Body of pancreas (tissue), 4 donors: ENCODE measurements at regions not wholly inside any gene's neighbourhood (a gene's known extent, or its start where the extent isn't known, plus 50 kb on each side); places are given as distances from the start of the nearest gene placed in this dataset.

ENCODE experiments used
- ATAC-seq: fragments of 150-250 bp; one replicate; pipeline ENCODE4 v1.9.1; 2016
- DNase-seq, 4 donors: peaks; one replicate each; pipeline ENCODE4 v3.0.0-alpha.2; 2019
- H3K27ac ChIP-seq, 4 donors: fragments of 200-600 bp; sonication (generic); 1 replicate in 3 of 4; 2 replicates in 1 of 4; pipeline versions ENCODE4 v1.5.1 to v1.6.1; 2016 to 2019; ENCODE audit warnings: mild to moderate bottlenecking in 1 of 4, mixed read lengths in 1 of 4, moderate library complexity in 1 of 4
- H3K27me3 ChIP-seq, 2 donors: fragments of 200-600 bp; sonication (generic); one replicate each; pipeline ENCODE4 v1.6.0; 2016; ENCODE audit warnings: mild to moderate bottlenecking in 1 of 2
- H3K36me3 ChIP-seq, 2 donors: fragments of 200-600 bp; sonication (generic); replicated peaks in 1 of 2; 2 replicates each; pipeline ENCODE4 v1.5.1; 2016; ENCODE audit warnings: low read depth in 2 of 2; ENCODE audit not compliant: insufficient read depth in 1 of 2
- H3K4me1 ChIP-seq: fragments of 200-600 bp; sonication (generic); one replicate; pipeline ENCODE4 v1.6.0; 2016
- H3K4me3 ChIP-seq, 2 donors: fragments of 200-600 bp; sonication (generic); 1 replicate in 1 of 2; 2 replicates in 1 of 2; pipeline ENCODE4 v1.5.1; 2016 to 2019
- H3K9me3 ChIP-seq, 3 donors: fragments of 200-600 bp; sonication (generic); 1 replicate in 2 of 3; 2 replicates in 1 of 3; pipeline ENCODE4 v1.5.1; 2016
- POLR2A ChIP-seq, 3 donors: fragments of 450-650 bp; IDR thresholded peaks; one replicate each; pipeline ENCODE4 v1.6.1; 2016; ENCODE audit warnings: antibody characterized with exemption in 3 of 3, mild to moderate bottlenecking in 2 of 3
- WGBS, 2 donors: methylation state at CpG; one replicate each; pipeline ENCODE4 v1.1.5; 2017; 5-methylcytosine and 5-hydroxymethylcytosine counted together
- intact Hi-C: fragments of 100-400 bp; cut with DNase I; formaldehyde crosslinking; loops from one replicate; pipeline ENCODE4 v1.15.1; 2023
- TF ChIP-seq, protein P1 (sequence below), 7 experiments: fragments of 450-650 bp in 4 of 7; fragments of 200-600 bp in 3 of 7; sonication (generic) in 3 of 7; IDR thresholded peaks; one replicate each; pipeline ENCODE4 v1.5.1; 2016 to 2019; ENCODE audit warnings: antibody characterized with exemption in 7 of 7

DNA sequence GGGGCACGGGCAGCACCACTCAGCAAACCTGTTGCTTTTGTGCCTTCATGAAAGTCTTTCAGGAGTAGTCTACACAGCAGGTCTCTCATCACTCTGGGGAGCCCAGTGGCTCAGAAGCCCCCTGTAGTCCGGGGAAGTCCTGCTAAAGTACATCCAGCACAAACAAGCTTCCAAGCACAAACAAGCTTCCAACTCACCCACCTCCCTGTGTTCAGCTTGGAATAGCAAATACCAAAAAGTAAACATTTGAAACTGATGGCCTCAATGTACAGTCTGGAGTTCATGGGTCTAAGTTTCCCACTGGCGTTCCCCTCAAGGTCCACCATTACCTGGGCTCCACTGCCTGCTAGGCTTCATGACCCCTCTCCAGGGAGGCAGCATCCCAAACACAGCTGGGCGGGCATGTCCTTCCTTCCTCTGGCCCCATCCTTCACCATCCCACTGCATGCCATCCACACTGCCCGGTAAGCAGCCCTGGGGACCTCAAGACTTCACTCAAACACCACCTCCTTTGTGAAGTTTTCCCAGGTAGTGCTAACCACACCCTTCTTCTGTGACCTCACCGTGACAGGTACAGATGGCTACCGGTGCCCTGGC is 62.8 kb upstream of the SIAH1 start:
- ATAC-seq (no peak), DNase-seq (no peak)
- Histone ChIP-seq H3K27ac (no peak overlapping the region), H3K36me3 (no peaks in the 10 kb centered on the region), H3K4me3 (no peak overlapping the region), H3K9me3 (no peaks in the 10 kb centered on the region), H3K4me1 (no peaks in the 10 kb centered on the region), H3K27me3 (no peaks in the 10 kb centered on the region)
- intact Hi-C loops, result no loop called here
- TF ChIP-seq POLR2A (IDR thresholded peaks at IDR 0.05), result no peak
- TF ChIP-seq, protein P1, sequence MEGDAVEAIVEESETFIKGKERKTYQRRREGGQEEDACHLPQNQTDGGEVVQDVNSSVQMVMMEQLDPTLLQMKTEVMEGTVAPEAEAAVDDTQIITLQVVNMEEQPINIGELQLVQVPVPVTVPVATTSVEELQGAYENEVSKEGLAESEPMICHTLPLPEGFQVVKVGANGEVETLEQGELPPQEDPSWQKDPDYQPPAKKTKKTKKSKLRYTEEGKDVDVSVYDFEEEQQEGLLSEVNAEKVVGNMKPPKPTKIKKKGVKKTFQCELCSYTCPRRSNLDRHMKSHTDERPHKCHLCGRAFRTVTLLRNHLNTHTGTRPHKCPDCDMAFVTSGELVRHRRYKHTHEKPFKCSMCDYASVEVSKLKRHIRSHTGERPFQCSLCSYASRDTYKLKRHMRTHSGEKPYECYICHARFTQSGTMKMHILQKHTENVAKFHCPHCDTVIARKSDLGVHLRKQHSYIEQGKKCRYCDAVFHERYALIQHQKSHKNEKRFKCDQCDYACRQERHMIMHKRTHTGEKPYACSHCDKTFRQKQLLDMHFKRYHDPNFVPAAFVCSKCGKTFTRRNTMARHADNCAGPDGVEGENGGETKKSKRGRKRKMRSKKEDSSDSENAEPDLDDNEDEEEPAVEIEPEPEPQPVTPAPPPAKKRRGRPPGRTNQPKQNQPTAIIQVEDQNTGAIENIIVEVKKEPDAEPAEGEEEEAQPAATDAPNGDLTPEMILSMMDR (IDR thresholded peaks at IDR 0.05), result no peak
- WGBS, 2 donors, result 71 to 79% methylated on average over 6 to 7 of the region's 7 CpGs

DNA sequence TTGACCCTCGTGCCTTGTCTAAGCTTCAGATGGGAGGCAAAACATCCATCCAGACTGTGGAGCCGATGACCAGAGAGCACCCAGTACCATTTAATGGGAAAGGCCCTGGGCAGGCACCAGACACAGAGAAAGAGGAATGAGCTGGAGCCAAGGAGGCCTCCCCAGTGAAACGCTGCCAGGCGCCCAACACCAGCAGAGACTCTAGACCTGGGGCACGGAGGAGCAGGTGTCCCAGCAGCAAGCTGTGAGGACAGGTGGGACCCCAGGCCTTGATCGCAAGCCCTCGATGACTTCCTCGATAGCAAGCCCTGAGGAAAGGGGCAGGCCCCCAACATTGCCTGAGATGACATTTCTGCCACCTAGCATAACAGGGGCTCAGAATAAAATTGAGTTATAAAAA is 62.2 kb upstream of the SIAH1 start:
- DNase-seq, result no peak
- H3K4me3 ChIP-seq, result no peak overlapping the region
- H3K9me3 ChIP-seq, result no peaks in the 10 kb centered on the region
- no peaks in the 10 kb centered on the region for H3K36me3 ChIP-seq
- H3K27ac ChIP-seq, result no peak overlapping the region
- no peaks in the 10 kb centered on the region for H3K4me1 ChIP-seq
- 85 to 88% methylated on average over 8 of the region's 8 CpGs for WGBS, 2 donors
- intact Hi-C loops, result no loop called here
- TF ChIP-seq, protein P1 (IDR thresholded peaks at IDR 0.05), result no peak
- no peak for TF ChIP-seq POLR2A (IDR thresholded peaks at IDR 0.05)
- no peak for ATAC-seq
- no peaks in the 10 kb centered on the region for H3K27me3 ChIP-seq

DNA sequence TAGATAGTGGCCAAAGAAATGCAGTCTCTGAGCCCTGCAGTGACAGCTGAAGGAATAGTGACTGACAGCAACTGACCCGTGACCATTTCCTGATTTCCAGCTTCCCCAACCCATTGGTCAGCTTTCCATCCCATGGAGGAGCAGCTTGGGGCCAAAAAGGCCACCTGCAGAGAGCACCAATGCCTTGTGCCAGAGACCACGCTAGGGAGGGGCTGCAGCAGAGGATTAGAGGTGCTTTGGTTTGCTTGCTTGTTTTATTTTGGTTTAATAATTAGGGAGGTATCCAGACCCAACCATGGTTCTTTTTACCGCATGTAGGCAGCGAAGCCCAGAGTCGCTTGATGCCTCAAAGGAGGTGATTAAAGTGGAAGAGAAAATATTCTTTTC is 61.3 kb upstream of the SIAH1 start:
- H3K36me3 ChIP-seq, result no peaks in the 10 kb centered on the region
- H3K9me3 ChIP-seq, result no peaks in the 10 kb centered on the region
- TF ChIP-seq, protein P1 (IDR thresholded peaks at IDR 0.05), result no peak
- TF ChIP-seq POLR2A (IDR thresholded peaks at IDR 0.05), result no peak
- ATAC-seq (no peak), DNase-seq (no peak)
- no peak overlapping the region for H3K27ac ChIP-seq
- no peaks in the 10 kb centered on the region for H3K27me3 ChIP-seq
- H3K4me1 ChIP-seq, result no peaks in the 10 kb centered on the region
- intact Hi-C loops, result no loop called here
- H3K4me3 ChIP-seq, result no peak overlapping the region
- WGBS, 2 donors, result 66 to 72% methylated on average over 5 of the region's 5 CpGs

DNA sequence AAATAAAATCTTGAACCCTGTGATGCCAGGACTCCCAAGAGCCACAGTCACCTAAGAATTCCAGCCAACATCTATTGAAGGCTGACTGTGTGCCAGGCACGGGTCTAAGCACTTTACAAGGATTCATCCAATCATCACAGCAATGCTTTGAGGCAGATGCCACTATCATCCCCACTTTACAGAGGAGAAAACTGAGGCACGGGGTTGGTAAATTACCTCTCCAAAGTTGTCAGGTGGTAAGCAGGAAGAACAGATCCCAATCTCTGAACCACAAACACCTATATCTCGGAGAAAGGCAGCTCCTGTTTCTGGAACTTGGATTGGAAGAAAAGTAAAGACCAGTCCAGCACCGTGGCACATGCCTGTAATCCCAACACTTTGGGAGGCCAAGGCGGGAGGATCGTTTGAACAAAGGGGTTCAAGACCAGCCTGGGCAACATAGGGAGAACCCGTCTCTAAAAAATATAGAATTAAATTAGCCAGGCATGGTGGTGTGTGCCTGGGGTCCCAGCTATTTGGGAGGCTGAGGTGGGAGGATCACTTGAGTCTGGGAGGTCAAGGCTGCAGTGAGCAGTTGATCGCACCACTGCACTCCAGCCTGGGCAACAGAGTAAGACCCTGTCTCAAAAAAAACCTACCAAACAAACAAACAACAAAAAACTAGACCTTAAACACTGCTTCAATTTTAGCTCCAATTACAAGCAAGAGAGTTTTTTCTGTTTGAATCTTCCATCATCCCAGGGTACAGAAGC is 60.7 kb upstream of the SIAH1 start:
- DNase-seq, result no peak

More for the DNA sequence above, 60.7 kb upstream of the SIAH1 start:
- H3K4me1 ChIP-seq, result no peaks in the 10 kb centered on the region
- ATAC-seq, result no peak
- no peaks in the 10 kb centered on the region for H3K27me3 ChIP-seq
- no peaks in the 10 kb centered on the region for H3K9me3 ChIP-seq
- 81 to 86% methylated on average over 8 of the region's 8 CpGs for WGBS, 2 donors
- no peak overlapping the region for H3K4me3 ChIP-seq
- TF ChIP-seq, protein P1 (IDR thresholded peaks at IDR 0.05), result no peak
- TF ChIP-seq POLR2A (IDR thresholded peaks at IDR 0.05), result no peak
- no peaks in the 10 kb centered on the region for H3K36me3 ChIP-seq
- intact Hi-C loops, result no loop called here
- H3K27ac ChIP-seq, result no peak overlapping the region
